GM19324 (cell line): ENCODE measurements at regions not wholly inside any gene's neighbourhood (a gene's known extent, or its start where the extent isn't known, plus 50 kb on each side); places are given as distances from the start of the nearest gene placed in this dataset.

Experiments used
- ATAC-seq: cut with Tn5 transposase; IDR thresholded peaks from one replicate; pipeline ENCODE4 v1.9.1; 2021; ENCODE audit warnings: mild to moderate bottlenecking, moderate library complexity; ENCODE audit not compliant: unreplicated experiment, low FRiP score

GRCh38 chrX:39762266-39762841 lies 335.4 kb downstream of the BCOR start:
- no peak for ATAC-seq

- no peak for ATAC-seq
These were observed 333.3 kb downstream of the BCOR start for GRCh38 chrX:39764441-39764914.

- ATAC-seq: no peak
These were observed 332.4 kb downstream of the BCOR start for GRCh38 chrX:39765327-39765726.

- no peak for ATAC-seq
These were observed 331.6 kb downstream of the BCOR start for GRCh38 chrX:39766085-39766726.

- no peak for ATAC-seq
These were observed 330.9 kb downstream of the BCOR start for GRCh38 chrX:39766855-39767254.

GRCh38 chrX:39767446-39767845 lies 330.3 kb downstream of the BCOR start:
- ATAC-seq: no peak

GRCh38 chrX:39769748-39770147 lies 328.0 kb downstream of the BCOR start:
- ATAC-seq: no peak

- no peak for ATAC-seq
These were observed 326.7 kb downstream of the BCOR start for GRCh38 chrX:39771089-39771488.

GRCh38 chrX:39772057-39772832 lies 325.5 kb downstream of the BCOR start:
- ATAC-seq: no peak

GRCh38 chrX:39773150-39773549 lies 324.6 kb downstream of the BCOR start:
- ATAC-seq: no peak

- no peak for ATAC-seq
These were observed 323.6 kb downstream of the BCOR start for GRCh38 chrX:39773923-39774773.

GRCh38 chrX:39774774-39775328 lies 322.9 kb downstream of the BCOR start:
- no peak for ATAC-seq

- no peak for ATAC-seq
These were observed 320.1 kb downstream of the BCOR start for GRCh38 chrX:39777623-39778025.

GRCh38 chrX:39779952-39780783 lies 317.6 kb downstream of the BCOR start:
- ATAC-seq: no peak

GRCh38 chrX:39782276-39782675 lies 315.5 kb downstream of the BCOR start:
- ATAC-seq: no peak

- no peak for ATAC-seq
These were observed 309.8 kb downstream of the BCOR start for GRCh38 chrX:39787999-39788398.

- no peak for ATAC-seq
These were observed 309.2 kb downstream of the BCOR start for GRCh38 chrX:39788521-39788920.

GRCh38 chrX:39791691-39792090 lies 306.1 kb downstream of the BCOR start:
- no peak for ATAC-seq

GRCh38 chrX:39795605-39796004 lies 302.2 kb downstream of the BCOR start:
- ATAC-seq: no peak

GRCh38 chrX:39796856-39797255 lies 300.9 kb downstream of the BCOR start:
- no peak for ATAC-seq
